ENCODE measurements at regions not wholly inside any gene's neighbourhood (a gene's known extent, or its start where the extent isn't known, plus 50 kb on each side); places are given as distances from the start of the nearest gene placed in this dataset.

DNA sequence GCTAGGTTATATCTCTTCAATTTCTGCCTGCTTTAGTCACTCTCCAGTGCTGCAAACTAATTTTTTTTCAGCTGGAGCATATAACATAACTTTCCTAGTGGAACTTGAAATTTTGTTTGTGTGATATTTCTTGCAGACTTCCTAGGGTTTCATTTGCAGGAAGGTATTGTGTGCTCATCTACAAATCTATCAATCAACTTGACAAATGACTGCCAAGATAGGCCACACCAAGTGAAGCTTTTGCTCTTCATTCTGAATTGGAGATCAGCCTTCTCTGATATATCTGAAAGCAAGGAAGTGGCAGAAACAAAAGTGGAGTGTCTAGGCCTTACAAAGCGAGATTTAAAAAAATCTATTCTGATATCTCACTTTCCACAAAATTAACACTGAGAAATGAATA is 551.1 kb upstream of the LRFN5 start:
- TF ChIP-seq POLR2A (IDR thresholded peaks at IDR 0.05) (no peak), EP300 (IDR thresholded peaks at IDR 0.05) (no peak), POLR2AphosphoS5 (IDR thresholded peaks at IDR 0.05) (no peak)
- TF ChIP-seq, protein P1, sequence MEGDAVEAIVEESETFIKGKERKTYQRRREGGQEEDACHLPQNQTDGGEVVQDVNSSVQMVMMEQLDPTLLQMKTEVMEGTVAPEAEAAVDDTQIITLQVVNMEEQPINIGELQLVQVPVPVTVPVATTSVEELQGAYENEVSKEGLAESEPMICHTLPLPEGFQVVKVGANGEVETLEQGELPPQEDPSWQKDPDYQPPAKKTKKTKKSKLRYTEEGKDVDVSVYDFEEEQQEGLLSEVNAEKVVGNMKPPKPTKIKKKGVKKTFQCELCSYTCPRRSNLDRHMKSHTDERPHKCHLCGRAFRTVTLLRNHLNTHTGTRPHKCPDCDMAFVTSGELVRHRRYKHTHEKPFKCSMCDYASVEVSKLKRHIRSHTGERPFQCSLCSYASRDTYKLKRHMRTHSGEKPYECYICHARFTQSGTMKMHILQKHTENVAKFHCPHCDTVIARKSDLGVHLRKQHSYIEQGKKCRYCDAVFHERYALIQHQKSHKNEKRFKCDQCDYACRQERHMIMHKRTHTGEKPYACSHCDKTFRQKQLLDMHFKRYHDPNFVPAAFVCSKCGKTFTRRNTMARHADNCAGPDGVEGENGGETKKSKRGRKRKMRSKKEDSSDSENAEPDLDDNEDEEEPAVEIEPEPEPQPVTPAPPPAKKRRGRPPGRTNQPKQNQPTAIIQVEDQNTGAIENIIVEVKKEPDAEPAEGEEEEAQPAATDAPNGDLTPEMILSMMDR (IDR thresholded peaks at IDR 0.05), result no peak

All from stomach (tissue), 4 donors.